Femur (tissue), 1 donor: ENCODE measurements at regions not wholly inside any gene's neighbourhood (a gene's known extent, or its start where the extent isn't known, plus 50 kb on each side); places are given as distances from the start of the nearest gene placed in this dataset.

Experiments
- DNase-seq: peaks from one replicate; pipeline ENCODE4 v3.0.0-alpha.2; 2017

- DNase-seq, result no peak
These were observed 58.8 kb upstream of the NTRK3 start for GRCh38 chr15:88315221-88315878.

GRCh38 chr15:88312941-88313579 lies 56.5 kb upstream of the NTRK3 start:
- no peak for DNase-seq

GRCh38 chr15:88309363-88309762 lies 52.8 kb upstream of the NTRK3 start:
- no peak for DNase-seq

- no peak for DNase-seq
These were observed 50.8 kb upstream of the NTRK3 start for GRCh38 chr15:88307344-88307743.
